ENCODE measurements at regions not wholly inside any gene's neighbourhood (a gene's known extent, or its start where the extent isn't known, plus 50 kb on each side); places are given as distances from the start of the nearest gene placed in this dataset.

- no peak for TF ChIP-seq CTCF (IDR thresholded peaks at IDR 0.05; ENCODE audit: insufficient read depth, low read depth, low read length, missing control alignments)
- no peak for DNase-seq (ENCODE audit: low read depth)
- H3K4me3 ChIP-seq (ENCODE audit: low read depth, low read length): no peak overlapping the region
Observed at GRCh38 chr6:102670735-102671134, 1277.2 kb downstream of the GRIK2 start.

GRCh38 chr6:102662851-102663250 lies 1269.3 kb downstream of the GRIK2 start:
- no peak for TF ChIP-seq CTCF (IDR thresholded peaks at IDR 0.05; ENCODE audit: insufficient read depth, low read depth, low read length, missing control alignments)
- no peak overlapping the region for H3K4me3 ChIP-seq (ENCODE audit: low read depth, low read length)
- no peak for DNase-seq (ENCODE audit: low read depth)

GRCh38 chr6:102660303-102660702 lies 1266.8 kb downstream of the GRIK2 start:
- no peak for DNase-seq (ENCODE audit: low read depth)
- no peak for TF ChIP-seq CTCF (IDR thresholded peaks at IDR 0.05; ENCODE audit: insufficient read depth, low read depth, low read length, missing control alignments)
- H3K4me3 ChIP-seq (ENCODE audit: low read depth, low read length): no peak overlapping the region

GRCh38 chr6:102655823-102656222 lies 1262.3 kb downstream of the GRIK2 start:
- no peak overlapping the region for H3K4me3 ChIP-seq (ENCODE audit: low read depth, low read length)
- no peak for DNase-seq (ENCODE audit: low read depth)
- TF ChIP-seq CTCF (IDR thresholded peaks at IDR 0.05; ENCODE audit: insufficient read depth, low read depth, low read length, missing control alignments): no peak

GRCh38 chr6:102641426-102641825 lies 1247.9 kb downstream of the GRIK2 start:
- DNase-seq (ENCODE audit: low read depth): no peak
- no peak overlapping the region for H3K4me3 ChIP-seq (ENCODE audit: low read depth, low read length)
- no peak for TF ChIP-seq CTCF (IDR thresholded peaks at IDR 0.05; ENCODE audit: insufficient read depth, low read depth, low read length, missing control alignments)

GRCh38 chr6:102631921-102632320 lies 1238.4 kb downstream of the GRIK2 start:
- no peak for DNase-seq (ENCODE audit: low read depth)
- H3K4me3 ChIP-seq (ENCODE audit: low read depth, low read length): no peak overlapping the region
- TF ChIP-seq CTCF (IDR thresholded peaks at IDR 0.05; ENCODE audit: insufficient read depth, low read depth, low read length, missing control alignments): no peak

- no peak for DNase-seq (ENCODE audit: low read depth)
- H3K4me3 ChIP-seq (ENCODE audit: low read depth, low read length): no peak overlapping the region
- TF ChIP-seq CTCF (IDR thresholded peaks at IDR 0.05; ENCODE audit: insufficient read depth, low read depth, low read length, missing control alignments): no peak
Observed at GRCh38 chr6:102623201-102623600, 1229.7 kb downstream of the GRIK2 start.
